ENCODE measurements at regions not wholly inside any gene's neighbourhood (a gene's known extent, or its start where the extent isn't known, plus 50 kb on each side); places are given as distances from the start of the nearest gene placed in this dataset.
"Not testable (repeated sequence)": the region's sequence is repeated elsewhere in the genome, so short reads cannot be mapped to it uniquely, and the experiment has no call there.

GRCh38 chr7:128561116-128561722, 84.7 kb downstream of the METTL2B start:
- not testable (repeated sequence) for DNase-seq

GRCh38 chr7:128562795-128563194, 86.2 kb downstream of the METTL2B start:
- not testable (repeated sequence) for DNase-seq

- not testable (repeated sequence) for DNase-seq
Measured at GRCh38 chr7:128564123-128564700, 87.7 kb downstream of the METTL2B start.

GRCh38 chr7:128564932-128565864, 88.7 kb downstream of the METTL2B start:
- peak; percentile 5 to 39 for DNase-seq

- not testable (repeated sequence) for DNase-seq
Measured at GRCh38 chr7:128575277-128575676, 96.8 kb upstream of the GARIN1A start.

- DNase-seq: not testable (repeated sequence)
Measured at GRCh38 chr7:128576953-128577352, 95.1 kb upstream of the GARIN1A start.

- DNase-seq: not testable (repeated sequence)
Measured at GRCh38 chr7:128579843-128580242, 92.2 kb upstream of the GARIN1A start.

GRCh38 chr7:128581100-128581499, 91.0 kb upstream of the GARIN1A start:
- not testable (repeated sequence) for DNase-seq

GRCh38 chr7:128581825-128582561, 90.1 kb upstream of the GARIN1A start:
- DNase-seq: not testable (repeated sequence)

- DNase-seq: not testable (repeated sequence)
Measured at GRCh38 chr7:128586715-128587114, 85.4 kb upstream of the GARIN1A start.

- no peak for DNase-seq
Measured at GRCh38 chr7:128591705-128592104, 80.4 kb upstream of the GARIN1A start.

GRCh38 chr7:128592209-128592608, 79.9 kb upstream of the GARIN1A start:
- not testable (repeated sequence) for DNase-seq

GRCh38 chr7:128594061-128594460, 78.0 kb upstream of the GARIN1A start:
- not testable (repeated sequence) for DNase-seq

- DNase-seq: not testable (repeated sequence)
Measured at GRCh38 chr7:128596336-128597128, 75.6 kb upstream of the GARIN1A start.

- not testable (repeated sequence) for DNase-seq
Measured at GRCh38 chr7:128598946-128599345, 73.1 kb upstream of the GARIN1A start.

- peak; percentile 31 to 44 for DNase-seq
Measured at GRCh38 chr7:128608678-128609421, 63.2 kb upstream of the GARIN1A start.

- not testable (repeated sequence) for DNase-seq
Measured at GRCh38 chr7:128613366-128613765, 58.7 kb upstream of the GARIN1A start.

- DNase-seq: not testable (repeated sequence)
Measured at GRCh38 chr7:128614812-128615211, 57.3 kb upstream of the GARIN1A start.

- DNase-seq: not testable (repeated sequence)
Measured at GRCh38 chr7:128616799-128617198, 55.3 kb upstream of the GARIN1A start.

Data from AML-193 (cell line).